Hematopoietic multipotent progenitor cell treated with erythropoietin and hydrocortisone succinate and interleukin-3 and kit ligand, for 6 days (in vitro differentiated cells): ENCODE measurements at regions not wholly inside any gene's neighbourhood (a gene's known extent, or its start where the extent isn't known, plus 50 kb on each side); places are given as distances from the start of the nearest gene placed in this dataset.

ENCODE experiments used
- DNase-seq: peaks from one replicate; pipeline ENCODE4 v3.0.0-alpha.2; 2015

GRCh38 chr4:63618883-63619718 lies 790.1 kb downstream of the TECRL start:
- DNase-seq = no peak

- no peak for DNase-seq
These were observed 801.9 kb downstream of the TECRL start for GRCh38 chr4:63607169-63607872.

- DNase-seq = no peak
These were observed 819.5 kb downstream of the TECRL start for GRCh38 chr4:63589796-63590195.

GRCh38 chr4:63583561-63583960 lies 825.7 kb downstream of the TECRL start:
- no peak for DNase-seq

- DNase-seq = no peak
These were observed 826.2 kb downstream of the TECRL start for GRCh38 chr4:63583007-63583406.

- DNase-seq = no peak
These were observed 828.3 kb downstream of the TECRL start for GRCh38 chr4:63580796-63581475.

- peak; percentile 14 for DNase-seq
These were observed 830.9 kb downstream of the TECRL start for GRCh38 chr4:63578383-63578782.

GRCh38 chr4:63566658-63567057 lies 842.6 kb downstream of the TECRL start:
- DNase-seq = no peak

GRCh38 chr4:63563288-63564014 lies 845.8 kb downstream of the TECRL start:
- no peak for DNase-seq

GRCh38 chr4:63558709-63559108 lies 850.5 kb downstream of the TECRL start:
- DNase-seq = no peak

- no peak for DNase-seq
These were observed 852.9 kb downstream of the TECRL start for GRCh38 chr4:63556332-63556731.

- no peak for DNase-seq
These were observed 856.1 kb downstream of the TECRL start for GRCh38 chr4:63553123-63553522.

- DNase-seq = no peak
These were observed 867.4 kb downstream of the TECRL start for GRCh38 chr4:63541828-63542227.

- no peak for DNase-seq
These were observed 879.5 kb downstream of the TECRL start for GRCh38 chr4:63529581-63530337.

- no peak for DNase-seq
These were observed 880.8 kb downstream of the TECRL start for GRCh38 chr4:63528256-63528991.

GRCh38 chr4:63526251-63526650 lies 883.0 kb downstream of the TECRL start:
- DNase-seq = no peak

- DNase-seq = no peak
These were observed 884.5 kb downstream of the TECRL start for GRCh38 chr4:63524764-63525163.

GRCh38 chr4:63505714-63506460 lies 903.4 kb downstream of the TECRL start:
- DNase-seq = no peak

GRCh38 chr4:63493265-63493664 lies 916.0 kb downstream of the TECRL start:
- no peak for DNase-seq

GRCh38 chr4:63492515-63492914 lies 916.7 kb downstream of the TECRL start:
- no peak for DNase-seq

- no peak for DNase-seq
These were observed 944.9 kb downstream of the TECRL start for GRCh38 chr4:63464393-63464792.
